AG10803 (cell line): ENCODE measurements at regions not wholly inside any gene's neighbourhood (a gene's known extent, or its start where the extent isn't known, plus 50 kb on each side); places are given as distances from the start of the nearest gene placed in this dataset.
"Not testable (repeated sequence)": the region's sequence is repeated elsewhere in the genome, so short reads cannot be mapped to it uniquely, and the experiment has no call there.

ENCODE experiments used
- DNase-seq: peaks from one replicate; pipeline ENCODE4 v3.0.0; 2010; ENCODE audit warnings: low read depth
- H3K4me3 ChIP-seq: 2 replicates; pipeline ENCODE4 v1.5.1; 2011; ENCODE audit warnings: mild to moderate bottlenecking, low read length, control low read depth
- CTCF ChIP-seq: conservative IDR thresholded peaks from 2 replicates; pipeline ENCODE4 v1.5.1; 2011; ENCODE audit warnings: mild to moderate bottlenecking, low read length, control low read depth, inconsistent platforms

GRCh38 chr1:25017436-25018109, 87.5 kb upstream of the RUNX3 start:
- DNase-seq: peak; percentile 19
- no peak overlapping the region for H3K4me3 ChIP-seq
- no peak; the same call in 1 of the 2 replicates for TF ChIP-seq CTCF

- TF ChIP-seq CTCF: no peak
- no peak for DNase-seq
- H3K4me3 ChIP-seq: no peak overlapping the region
Observed at GRCh38 chr1:25012966-25013962, 83.2 kb upstream of the RUNX3 start.

- DNase-seq: no peak
- no peak for TF ChIP-seq CTCF
- H3K4me3 ChIP-seq: no peak overlapping the region
Observed at GRCh38 chr1:25011943-25012638, 82.0 kb upstream of the RUNX3 start.

GRCh38 chr1:25011275-25011674, 81.2 kb upstream of the RUNX3 start:
- no peak for TF ChIP-seq CTCF
- no peak for DNase-seq
- H3K4me3 ChIP-seq: no peak overlapping the region

- DNase-seq: no peak
- no peak overlapping the region for H3K4me3 ChIP-seq
Observed at GRCh38 chr1:25009671-25010262, 79.7 kb upstream of the RUNX3 start.

GRCh38 chr1:25008192-25008485, 78.1 kb upstream of the RUNX3 start:
- no peak for DNase-seq
- H3K4me3 ChIP-seq: no peak overlapping the region
- no peak for TF ChIP-seq CTCF

More at GRCh38 chr1:25009671-25010262, 79.7 kb upstream of the RUNX3 start:
- TF ChIP-seq CTCF: no peak

GRCh38 chr1:25007390-25008191, 77.5 kb upstream of the RUNX3 start:
- H3K4me3 ChIP-seq, DNase-seq: not testable (repeated sequence)
